Stimulated activated CD4-positive, alpha-beta T cell treated with anti-CD3 and anti-CD28 coated beads, Interleukin-12 subunit alpha, Interleukin-12 subunit beta, amount 100 ng/mL, for 48 hours (primary cell): ENCODE measurements at regions not wholly inside any gene's neighbourhood (a gene's known extent, or its start where the extent isn't known, plus 50 kb on each side); places are given as distances from the start of the nearest gene placed in this dataset.
"Not testable (repeated sequence)": the region's sequence is repeated elsewhere in the genome, so short reads cannot be mapped to it uniquely, and the experiment has no call there.

Source experiments
- DNase-seq, 3 donors: peaks; one replicate each; pipeline ENCODE4 v3.0.0-alpha.2; 2020; ENCODE audit warnings: low read depth in 2 of 3, low spot score in 1 of 3

DNA sequence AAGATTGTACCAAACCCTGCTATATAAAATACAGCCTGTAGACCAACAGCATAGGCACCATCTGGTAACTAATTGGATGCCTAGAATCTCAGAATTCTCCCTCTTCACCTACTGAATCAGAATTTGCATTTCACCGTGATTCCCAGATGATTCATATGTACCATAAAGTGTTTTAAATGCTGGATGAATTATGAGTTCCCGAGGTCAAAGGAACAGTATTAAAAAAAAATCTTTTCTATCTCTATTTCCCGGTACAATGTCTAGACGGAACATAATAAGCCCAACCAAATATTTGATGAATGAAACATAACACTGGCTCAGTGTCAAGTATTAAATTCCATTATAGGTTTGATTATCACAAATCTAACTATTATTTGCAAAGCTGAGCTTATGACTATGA is 280.0 kb downstream of the ANKRD50 start:
- DNase-seq = no peak

DNA sequence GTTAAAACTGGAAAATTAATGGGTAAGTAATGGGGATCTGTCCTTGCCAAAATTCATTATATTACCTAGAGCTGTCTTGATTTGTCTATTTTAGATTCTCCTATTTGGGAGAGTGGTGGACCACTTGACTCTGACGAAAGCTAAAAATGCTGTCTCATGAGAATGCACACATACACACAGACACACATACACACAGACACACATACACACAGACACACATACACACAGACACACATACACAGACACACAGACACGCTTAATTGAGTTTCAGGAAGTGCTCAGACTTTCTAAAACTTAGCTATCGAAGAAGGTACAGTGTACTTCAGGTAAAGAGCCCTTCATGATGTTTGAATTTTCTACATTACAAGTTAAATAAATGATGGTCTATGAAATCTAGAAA is 279.5 kb downstream of the ANKRD50 start:
- no peak for DNase-seq

DNA sequence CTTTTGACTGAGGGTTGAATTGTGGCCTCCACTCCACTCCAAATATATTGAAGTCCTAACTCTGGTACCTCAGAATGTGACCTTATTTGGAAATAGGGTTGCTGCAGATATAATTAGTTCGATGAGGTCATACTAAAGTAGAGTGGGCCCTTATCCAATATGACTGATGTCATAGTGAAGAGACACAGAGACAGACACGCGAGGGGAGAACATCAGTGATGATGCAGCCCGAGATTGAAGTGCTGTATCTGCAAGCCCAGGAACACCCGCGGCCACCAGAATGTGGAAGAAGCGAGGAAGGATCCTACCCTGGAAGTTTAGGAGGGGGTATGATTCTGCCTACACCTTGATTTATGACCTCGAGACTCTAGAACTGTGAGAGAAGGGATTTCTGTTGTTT is 279.0 kb downstream of the ANKRD50 start:
- no peak for DNase-seq

GRCh38 chr4:124435274-124435950 is 277.1 kb downstream of the ANKRD50 start:
- DNase-seq = no peak

GRCh38 chr4:124437853-124438495 is 274.6 kb downstream of the ANKRD50 start:
- DNase-seq = no peak

- DNase-seq = no peak
These were observed 267.5 kb downstream of the ANKRD50 start for GRCh38 chr4:124445071-124445470.

DNA sequence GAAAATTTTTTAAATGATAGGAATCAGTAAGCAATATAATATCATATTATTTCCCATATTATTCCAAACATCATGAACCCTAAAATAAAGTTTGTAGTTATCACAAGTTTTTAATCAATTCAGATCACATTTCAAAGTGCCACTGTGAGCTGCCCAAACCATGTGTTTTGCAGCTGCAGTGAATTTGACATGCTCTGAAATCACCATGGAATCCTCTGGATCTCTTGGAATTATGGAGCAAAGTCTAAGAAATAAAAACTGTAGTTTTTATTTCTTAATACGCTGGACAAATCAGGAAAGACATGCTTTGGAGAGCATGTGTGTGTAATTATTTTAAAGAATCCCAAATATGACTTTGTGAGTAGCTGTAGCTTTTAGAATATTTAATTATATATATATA is 262.7 kb downstream of the ANKRD50 start:
- no peak for DNase-seq

- no peak for DNase-seq
These were observed 261.7 kb downstream of the ANKRD50 start for GRCh38 chr4:124450851-124451250.

DNA sequence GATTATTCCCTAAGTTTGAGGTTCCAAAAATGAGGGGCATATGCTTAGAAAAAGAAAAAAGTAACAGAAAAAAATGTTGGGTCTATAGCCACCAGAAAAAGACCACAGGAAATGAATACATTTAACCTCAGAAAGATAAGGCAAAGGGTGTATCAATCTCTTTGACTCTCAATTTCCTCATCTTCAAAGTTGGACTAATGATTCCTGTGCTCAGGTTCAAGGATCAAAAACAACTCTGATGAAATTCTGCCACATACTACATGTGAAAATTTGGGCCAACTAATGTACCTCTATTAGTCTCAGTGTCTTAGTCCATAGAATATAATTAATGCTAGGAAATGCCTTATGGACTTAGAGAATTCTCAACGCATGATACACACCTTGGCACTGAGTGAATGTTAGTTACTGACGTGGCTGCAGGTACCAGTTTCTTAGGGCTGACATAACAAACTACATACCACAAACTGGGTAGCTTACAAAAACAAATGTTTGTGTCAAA is 257.7 kb downstream of the ANKRD50 start:
- no peak for DNase-seq

DNA sequence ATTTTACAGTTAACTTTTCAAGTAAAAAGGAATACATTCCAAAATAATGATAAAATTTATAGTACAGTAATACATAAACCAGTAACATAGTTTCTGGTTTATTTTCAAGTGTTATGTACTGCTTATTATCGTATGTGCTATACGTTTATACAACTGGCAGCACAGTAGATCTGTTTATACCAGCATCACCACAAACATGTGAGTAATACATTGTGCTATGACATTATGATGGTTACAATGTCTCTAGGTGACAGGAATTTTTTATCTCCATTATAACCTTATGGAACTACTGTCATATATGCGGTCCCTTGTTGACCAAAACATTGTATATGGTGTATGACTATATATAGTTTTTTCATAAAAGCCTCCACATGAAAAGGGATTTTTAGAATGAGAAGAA is 256.9 kb downstream of the ANKRD50 start:
- DNase-seq = no peak

- no peak for DNase-seq
These were observed 253.2 kb downstream of the ANKRD50 start for GRCh38 chr4:124459196-124459940.

DNA sequence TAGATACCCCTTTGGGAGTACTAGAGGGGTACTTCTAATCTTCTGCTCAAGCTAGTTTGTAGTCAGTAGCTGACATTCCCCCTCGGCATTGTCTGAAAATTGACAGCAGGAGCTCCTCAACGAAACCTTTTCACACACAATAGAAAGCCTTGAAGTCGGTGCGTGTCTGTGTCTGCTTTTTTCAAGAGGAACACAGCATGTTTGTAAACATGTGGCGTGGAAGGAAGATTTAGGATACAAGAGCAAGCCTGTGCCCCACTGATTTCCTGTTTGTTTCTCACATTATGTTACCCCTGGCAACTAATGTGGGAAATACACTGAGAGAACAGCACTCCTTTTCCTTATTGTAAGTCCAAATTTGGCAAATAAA is 252.6 kb downstream of the ANKRD50 start:
- no peak for DNase-seq

- DNase-seq = not testable (repeated sequence)
These were observed 250.9 kb downstream of the ANKRD50 start for GRCh38 chr4:124461592-124461991.

- no peak for DNase-seq
These were observed 249.3 kb downstream of the ANKRD50 start for GRCh38 chr4:124462954-124463828.

DNA sequence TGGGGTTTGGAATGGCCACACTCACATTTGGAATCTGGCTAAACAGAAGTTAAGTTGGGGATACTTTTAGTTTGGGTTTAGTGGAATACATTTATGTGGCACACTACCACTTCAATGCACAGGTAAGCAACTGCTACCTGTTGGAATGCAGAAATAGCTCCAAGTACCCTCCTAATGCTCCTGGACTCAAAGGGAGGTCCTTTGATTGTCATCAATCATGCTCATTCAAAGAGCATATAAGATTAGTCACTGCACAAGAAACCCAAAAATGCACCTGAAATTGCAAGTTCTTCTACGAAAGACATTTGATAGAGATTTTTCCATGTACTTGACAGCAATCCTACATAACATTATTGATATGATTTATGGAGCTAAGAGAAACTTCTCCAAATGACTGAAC is 247.7 kb downstream of the ANKRD50 start:
- DNase-seq = no peak

DNA sequence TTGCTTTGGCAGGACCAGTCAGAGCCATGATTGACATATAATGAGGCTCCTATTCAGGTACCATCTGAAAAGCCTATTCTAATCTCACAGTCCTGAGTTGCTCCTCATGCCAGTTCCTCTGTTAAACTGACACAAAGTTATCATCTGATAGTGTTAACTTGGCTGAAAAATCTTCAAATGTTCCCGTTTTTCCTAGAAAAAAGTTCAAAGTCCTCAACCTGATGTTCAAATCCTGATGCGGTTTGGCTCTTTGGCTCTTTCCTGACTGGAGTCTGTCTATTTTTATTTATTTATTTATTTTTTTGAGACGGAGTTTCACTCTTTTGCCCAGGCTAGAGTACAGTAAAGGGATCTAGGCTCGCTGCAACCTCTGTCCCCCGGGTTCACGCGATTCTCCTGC is 244.2 kb downstream of the ANKRD50 start:
- no peak for DNase-seq

DNA sequence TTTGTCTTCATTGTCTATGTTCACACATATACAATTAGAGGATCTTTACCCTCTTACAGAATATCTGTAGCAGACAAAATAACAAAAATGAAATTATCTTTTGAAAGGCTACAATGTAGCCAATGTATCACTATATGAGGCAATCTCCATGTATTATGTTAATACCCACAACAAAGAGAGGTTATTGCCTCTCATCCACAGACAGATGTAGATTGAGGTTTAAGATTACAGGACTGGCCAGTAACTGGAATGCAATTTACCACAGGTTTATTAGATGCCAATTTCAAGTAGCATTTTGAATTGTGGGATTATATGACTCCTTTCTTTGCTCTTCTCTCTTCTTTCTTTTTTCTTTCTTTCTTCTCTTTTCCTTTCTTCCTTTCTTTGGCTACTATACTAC is 242.6 kb downstream of the ANKRD50 start:
- DNase-seq = no peak

- no peak for DNase-seq
These were observed 234.1 kb downstream of the ANKRD50 start for GRCh38 chr4:124478470-124478869.

GRCh38 chr4:124480061-124480460 is 232.5 kb downstream of the ANKRD50 start:
- DNase-seq = no peak

GRCh38 chr4:124481123-124481522 is 231.4 kb downstream of the ANKRD50 start:
- DNase-seq = no peak
